ENCODE measurements at regions not wholly inside any gene's neighbourhood (a gene's known extent, or its start where the extent isn't known, plus 50 kb on each side); places are given as distances from the start of the nearest gene placed in this dataset.

DNA sequence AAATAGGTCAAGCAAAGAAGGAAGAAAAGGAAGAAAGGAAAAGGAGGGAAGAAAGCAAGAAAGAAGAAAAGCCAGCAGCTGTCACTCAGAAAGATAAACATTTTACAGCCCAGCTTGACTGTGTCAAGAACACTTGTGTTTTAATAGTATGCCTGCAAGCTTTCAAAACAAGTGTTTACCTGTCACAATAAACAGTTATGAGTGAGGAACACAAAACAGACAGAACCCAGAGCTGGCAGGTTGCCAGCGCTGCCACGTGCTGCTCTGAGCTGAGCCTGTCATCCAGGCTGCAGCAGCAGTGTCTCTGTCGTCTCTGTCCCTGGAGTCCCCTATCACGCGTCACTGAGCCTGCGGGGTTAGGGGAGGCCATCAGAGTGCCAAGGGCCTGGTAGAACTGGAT is 827.6 kb upstream of the AUTS2 start:
- Histone ChIP-seq H3K4me1 (ENCODE audit: control insufficient read depth, insufficient read depth, low read length) (no peaks in the 10 kb centered on the region), H3K4me3 (ENCODE audit: low read length) (no peak overlapping the region), H3K27ac (ENCODE audit: low read length) (no peak overlapping the region), H3K27me3 (ENCODE audit: control insufficient read depth, insufficient read depth, low read length) (no peaks in the 10 kb centered on the region), H3K36me3 (ENCODE audit: control insufficient read depth, insufficient read depth, low read length) (no peaks in the 10 kb centered on the region), H3K9me3 (ENCODE audit: control insufficient read depth, insufficient read depth, low read length) (no peaks in the 10 kb centered on the region)
- no peak for DNase-seq
- Mint-ChIP-seq H3K27ac (no peak overlapping the region), H3K36me3 (no peaks in the 10 kb centered on the region), H3K27me3 (ENCODE audit: low read depth in 2 of 2) (no peaks in the 10 kb centered on the region), H3K9me3 (peaks cover 13 to 14% of the 10 kb centered on the region in 2 donors), H3K4me3 (no peak overlapping the region), H3K4me1 (no peaks in the 10 kb centered on the region)
- ATAC-seq, result no peak
- intact Hi-C loops (cut with micrococcal nuclease), result no loop called here
- no peak for TF ChIP-seq CTCF (IDR thresholded peaks at IDR 0.05)
- WGBS (ENCODE audit: insufficient coverage), result 65% methylated on average over 6 of the region's 6 CpGs

DNA sequence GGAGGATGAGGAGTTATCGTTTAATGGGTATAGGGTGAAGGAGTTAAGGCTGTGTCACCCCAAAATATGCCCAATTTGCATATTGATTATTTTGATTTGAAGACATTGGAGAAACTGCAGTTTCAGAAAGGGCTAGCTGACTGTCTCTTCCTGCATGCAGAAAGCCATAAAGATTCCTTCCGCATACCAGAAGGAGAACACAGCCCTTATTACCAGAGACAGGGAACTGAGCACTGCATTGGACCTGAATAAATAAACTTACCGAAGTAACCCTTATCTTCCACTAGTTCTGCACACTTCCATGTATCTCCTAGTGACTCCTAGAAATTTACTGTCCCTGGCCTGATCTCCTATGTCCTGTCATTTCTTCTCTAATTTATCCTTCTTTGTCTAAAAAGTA is 821.9 kb upstream of the AUTS2 start:
- H3K27ac ChIP-seq (ENCODE audit: low read length), result no peak overlapping the region
- DNase-seq (no peak), ATAC-seq (no peak)
- WGBS (ENCODE audit: insufficient coverage), result 70% methylated on average over 3 of the region's 3 CpGs
- no peaks in the 10 kb centered on the region for H3K36me3 ChIP-seq (ENCODE audit: control insufficient read depth, insufficient read depth, low read length)
- no peaks in the 10 kb centered on the region for H3K27me3 ChIP-seq (ENCODE audit: control insufficient read depth, insufficient read depth, low read length)
- TF ChIP-seq CTCF (IDR thresholded peaks at IDR 0.05), result no peak
- Mint-ChIP-seq H3K4me1 (no peaks in the 10 kb centered on the region), H3K27me3 (ENCODE audit: low read depth in 2 of 2) (no peaks in the 10 kb centered on the region), H3K27ac (no peak overlapping the region), H3K4me3 (no peak overlapping the region), H3K36me3 (no peaks in the 10 kb centered on the region), H3K9me3 (peaks cover 14 to 21% of the 10 kb centered on the region in 2 donors)
- no peak overlapping the region for H3K4me3 ChIP-seq (ENCODE audit: low read length)
- no peaks in the 10 kb centered on the region for H3K9me3 ChIP-seq (ENCODE audit: control insufficient read depth, insufficient read depth, low read length)
- intact Hi-C loops (cut with micrococcal nuclease), result no loop called here
- no peaks in the 10 kb centered on the region for H3K4me1 ChIP-seq (ENCODE audit: control insufficient read depth, insufficient read depth, low read length)

DNA sequence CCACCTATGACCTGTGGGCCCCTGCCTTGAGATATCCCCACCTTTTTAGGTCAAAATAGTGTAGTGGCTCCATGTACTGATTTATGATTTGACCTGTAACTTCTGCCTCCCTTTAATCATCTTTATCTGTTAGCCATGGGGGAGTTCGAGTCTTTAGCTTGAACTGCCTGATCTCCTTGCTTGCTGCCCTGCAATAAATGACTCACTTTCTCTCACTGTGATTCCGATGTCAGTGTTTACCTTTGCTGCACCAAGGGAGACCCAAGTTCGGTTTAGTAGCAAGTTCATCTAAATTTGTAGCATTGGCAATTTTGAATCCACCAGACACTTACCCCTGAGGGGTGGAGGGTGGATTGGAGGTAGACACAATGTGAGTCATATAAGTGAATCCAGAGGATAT is 814.6 kb upstream of the AUTS2 start:
- Mint-ChIP-seq H3K9me3 (peaks cover 9 to 12% of the 10 kb centered on the region in 2 donors), H3K4me3 (no peak overlapping the region), H3K4me1 (no peaks in the 10 kb centered on the region), H3K27ac (no peak overlapping the region), H3K36me3 (no peaks in the 10 kb centered on the region), H3K27me3 (ENCODE audit: low read depth in 2 of 2) (no peaks in the 10 kb centered on the region)
- intact Hi-C loops (cut with micrococcal nuclease), result no loop called here
- Histone ChIP-seq H3K9me3 (ENCODE audit: control insufficient read depth, insufficient read depth, low read length) (no peaks in the 10 kb centered on the region), H3K4me3 (ENCODE audit: low read length) (no peak overlapping the region), H3K4me1 (ENCODE audit: control insufficient read depth, insufficient read depth, low read length) (no peaks in the 10 kb centered on the region), H3K27me3 (ENCODE audit: control insufficient read depth, insufficient read depth, low read length) (no peaks in the 10 kb centered on the region), H3K36me3 (ENCODE audit: control insufficient read depth, insufficient read depth, low read length) (no peaks in the 10 kb centered on the region), H3K27ac (ENCODE audit: low read length) (no peak overlapping the region)
- no peak for TF ChIP-seq CTCF (IDR thresholded peaks at IDR 0.05)
- no peak for ATAC-seq
- WGBS (ENCODE audit: insufficient coverage), result 85% methylated on average over 3 of the region's 3 CpGs
- DNase-seq, result no peak

DNA sequence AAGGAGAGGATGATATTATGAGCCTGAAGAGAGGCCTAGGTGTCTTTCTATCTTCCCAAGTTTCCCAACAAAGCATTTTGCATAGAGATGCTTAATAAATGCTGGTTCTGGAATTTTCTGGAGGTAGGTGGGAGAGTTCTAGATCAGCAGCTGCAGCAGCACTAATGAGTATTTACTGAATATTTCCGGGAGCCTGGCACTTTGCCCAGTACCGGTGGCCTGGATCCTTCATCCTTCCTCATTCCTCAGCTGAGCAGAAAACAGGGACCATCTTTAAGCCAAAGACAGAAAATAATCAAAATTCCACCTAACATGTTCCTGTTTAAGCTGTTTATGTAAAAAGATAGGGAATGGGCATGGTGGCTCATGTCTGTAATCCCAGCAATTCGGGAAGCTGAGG is 813.2 kb upstream of the AUTS2 start:
- H3K4me3 ChIP-seq (ENCODE audit: low read length), result no peak overlapping the region
- H3K27me3 ChIP-seq (ENCODE audit: control insufficient read depth, insufficient read depth, low read length), result no peaks in the 10 kb centered on the region
- Mint-ChIP-seq H3K27ac (no peak overlapping the region), H3K9me3 (peaks cover 4 to 5% of the 10 kb centered on the region in 2 donors), H3K4me3 (no peak overlapping the region), H3K36me3 (no peaks in the 10 kb centered on the region), H3K4me1 (no peaks in the 10 kb centered on the region), H3K27me3 (ENCODE audit: low read depth in 2 of 2) (no peaks in the 10 kb centered on the region)
- H3K9me3 ChIP-seq (ENCODE audit: control insufficient read depth, insufficient read depth, low read length), result no peaks in the 10 kb centered on the region
- no peaks in the 10 kb centered on the region for H3K36me3 ChIP-seq (ENCODE audit: control insufficient read depth, insufficient read depth, low read length)
- WGBS (ENCODE audit: insufficient coverage), result 57% methylated on average over 3 of the region's 3 CpGs
- no peak overlapping the region for H3K27ac ChIP-seq (ENCODE audit: low read length)
- intact Hi-C loops (cut with micrococcal nuclease), result no loop called here
- no peaks in the 10 kb centered on the region for H3K4me1 ChIP-seq (ENCODE audit: control insufficient read depth, insufficient read depth, low read length)
- DNase-seq (no peak), ATAC-seq (no peak)
- no peak for TF ChIP-seq CTCF (IDR thresholded peaks at IDR 0.05)

All from natural killer cell (primary cell).